Activated B cell treated with CpG ODN at 0.5 μM for 24 hours (primary cell): ENCODE measurements at regions not wholly inside any gene's neighbourhood (a gene's known extent, or its start where the extent isn't known, plus 50 kb on each side); places are given as distances from the start of the nearest gene placed in this dataset.

Experiments used
- ATAC-seq: fragments of 200-7000 bp; cut with Tn5 transposase; one replicate; pipeline ENCODE4 v1.10.0; 2021; ENCODE audit warnings: low read depth, mild to moderate bottlenecking, moderate library complexity
- CTCF ChIA-PET: fragments of 350-600 bp; sonication (Branson Sonifier 250); formaldehyde crosslinking; loops from one replicate; lab custom pipeline; 2021; ENCODE audit warnings: antibody characterized with exemption; lab: Charles Lee
- POLR2A ChIA-PET: fragments of 350-600 bp; sonication (Branson Sonifier 250); formaldehyde crosslinking; loops from one replicate; lab custom pipeline; 2021; ENCODE audit warnings: antibody characterized with exemption; lab: Charles Lee
- DNase-seq: peaks from one replicate; pipeline ENCODE4 v3.0.0; 2022
- H3K27ac Mint-ChIP-seq: one replicate; pipeline ENCODE4 v1.8.0; 2020; ENCODE audit warnings: mixed read lengths
- H3K27me3 Mint-ChIP-seq: one replicate; pipeline ENCODE4 v1.8.0; 2021; ENCODE audit warnings: mixed read lengths
- H3K36me3 Mint-ChIP-seq: one replicate; pipeline ENCODE4 v1.8.0; 2021; ENCODE audit warnings: low read depth, mixed read lengths
- H3K4me1 Mint-ChIP-seq: one replicate; pipeline ENCODE4 v1.8.0; 2021; ENCODE audit warnings: mixed read lengths
- H3K4me3 Mint-ChIP-seq: one replicate; pipeline ENCODE4 v1.8.0; 2020; ENCODE audit warnings: mild to moderate bottlenecking, mixed read lengths
- H3K9me3 Mint-ChIP-seq: one replicate; pipeline ENCODE4 v1.8.0; 2020; ENCODE audit warnings: mixed read lengths
- CTCF ChIP-seq: fragments of 200-600 bp; IDR thresholded peaks from one replicate; pipeline ENCODE4 v1.8.0; 2022; ENCODE audit warnings: antibody characterized with exemption, mild to moderate bottlenecking
- intact Hi-C: fragments of 100-400 bp; cut with micrococcal nuclease; formaldehyde crosslinking; loops from one replicate; pipeline ENCODE4 v1.15.1; 2024

GRCh38 chr3:88810455-88810854 is 297.0 kb upstream of the EPHA3 start:
- no peaks in the 10 kb centered on the region for H3K4me1 Mint-ChIP-seq
- DNase-seq: no peak
- POLR2A ChIA-PET: no interaction called here
- no peak overlapping the region for H3K27ac Mint-ChIP-seq
- no peak overlapping the region for H3K4me3 Mint-ChIP-seq
- no peak for ATAC-seq
- intact Hi-C loops: no loop called here
- no peaks in the 10 kb centered on the region for H3K27me3 Mint-ChIP-seq
- no peaks in the 10 kb centered on the region for H3K9me3 Mint-ChIP-seq
- no peak for TF ChIP-seq CTCF
- CTCF ChIA-PET: no interaction called here
- H3K36me3 Mint-ChIP-seq: no peaks in the 10 kb centered on the region

GRCh38 chr3:88811096-88811495 is 296.3 kb upstream of the EPHA3 start:
- Mint-ChIP-seq H3K27me3 (no peaks in the 10 kb centered on the region), H3K9me3 (no peaks in the 10 kb centered on the region), H3K4me3 (no peak overlapping the region), H3K36me3 (no peaks in the 10 kb centered on the region), H3K4me1 (no peaks in the 10 kb centered on the region), H3K27ac (no peak overlapping the region)
- CTCF ChIA-PET: no interaction called here
- POLR2A ChIA-PET: no interaction called here
- intact Hi-C loops: no loop called here
- DNase-seq (no peak), ATAC-seq (no peak)
- TF ChIP-seq CTCF: no peak

- DNase-seq (no peak), ATAC-seq (no peak)
- Mint-ChIP-seq H3K9me3 (no peaks in the 10 kb centered on the region), H3K27ac (no peak overlapping the region), H3K36me3 (no peaks in the 10 kb centered on the region), H3K4me3 (no peak overlapping the region), H3K4me1 (no peaks in the 10 kb centered on the region), H3K27me3 (no peaks in the 10 kb centered on the region)
- TF ChIP-seq CTCF: no peak
- POLR2A ChIA-PET: no interaction called here
- CTCF ChIA-PET: no interaction called here
- intact Hi-C loops: no loop called here
These were observed 294.8 kb upstream of the EPHA3 start for GRCh38 chr3:88812576-88812975.

- intact Hi-C loops: no loop called here
These were observed 291.0 kb upstream of the EPHA3 start for GRCh38 chr3:88816445-88816844.

More at GRCh38 chr3:88816445-88816844, 291.0 kb upstream of the EPHA3 start:
- DNase-seq (no peak), ATAC-seq (no peak)
- ChIA-PET POLR2A (no interaction called here), CTCF (no interaction called here)
- Mint-ChIP-seq H3K27ac (no peak overlapping the region), H3K4me1 (no peaks in the 10 kb centered on the region), H3K4me3 (no peak overlapping the region), H3K9me3 (no peaks in the 10 kb centered on the region), H3K27me3 (no peaks in the 10 kb centered on the region), H3K36me3 (no peaks in the 10 kb centered on the region)
- TF ChIP-seq CTCF: no peak
